K562 (cell line): ENCODE measurements at regions not wholly inside any gene's neighbourhood (a gene's known extent, or its start where the extent isn't known, plus 50 kb on each side); places are given as distances from the start of the nearest gene placed in this dataset.

Experiments used
- ATAC-seq: fragments of 200-7000 bp; cut with Tn5 transposase; 3 replicates; pipeline ENCODE4 v1.9.1; 2020; ENCODE audit warnings: moderate library complexity
- BruUV-seq: library from RNA; stranded (reverse); fragments of 400-500 nt; replicated peaks from 2 replicates; lab custom pipeline; 2021; lab: Mats Ljungman, UMichigan
- CTCF ChIA-PET: fragments of 300-600 bp; formaldehyde crosslinking; extraction: SDS; loops from one replicate; lab custom pipeline; 2021; ENCODE audit warnings: low intra/inter-chr PET ratio; lab: Yijun Ruan, JAX
- POLR2A ChIA-PET: fragments of 300-600, 350-650 bp; sonication (Branson Sonifier 250); formaldehyde crosslinking; extraction: SDS; loops from one replicate; lab custom pipeline; 2021; ENCODE audit warnings: antibody characterized with exemption, inconsistent platforms; lab: Yijun Ruan, JAX
- DNase-seq, 4 experiments: peaks; one replicate each; pipeline versions ENCODE4 v3.0.0 to v3.0.0-alpha.2; 2011 to 2018; ENCODE audit warnings: low spot score in 3 of 4, mixed read lengths in 3 of 4; ENCODE audit errors: extremely low read depth in 1 of 4
- FAIRE-seq: peaks from 2 replicates; lab custom pipeline; 2011; peaks lifted over from hg19 to GRCh38; lab: Jason Lieb, UNC
- H2AFZ ChIP-seq: 2 replicates; pipeline ENCODE4 v1.6.0; 2011; ENCODE audit warnings: low read depth, low read length, control low read depth, inconsistent platforms
- H3K27ac ChIP-seq: fragments of 200-600 bp; 3 replicates; pipeline ENCODE4 v1.8.0; 2011; ENCODE audit warnings: low read depth, mild to moderate bottlenecking, control low read depth, inconsistent platforms, low read length, moderate library complexity, mixed read lengths; ENCODE audit errors: extremely low read depth
- H3K27me3 ChIP-seq, 2 experiments: fragments of 300-600 bp in 1 of 2; 2 replicates in 1 of 2; 3 replicates in 1 of 2; pipeline versions ENCODE4 v1.6.0 to v1.8.0; 2011; ENCODE audit warnings: inconsistent platforms in 2 of 2, low read length in 2 of 2, mild to moderate bottlenecking in 1 of 2, mixed read lengths in 1 of 2, moderate library complexity in 1 of 2; ENCODE audit not compliant: control insufficient read depth in 2 of 2, insufficient read depth in 2 of 2
- H3K36me3 ChIP-seq: fragments of 300-600 bp; 3 replicates; pipeline ENCODE4 v1.8.0; 2011; ENCODE audit warnings: mild to moderate bottlenecking, low read length, inconsistent platforms; ENCODE audit not compliant: control insufficient read depth, insufficient read depth
- H3K4me1 ChIP-seq, 2 experiments: fragments of 200-600 bp in 1 of 2; replicated peaks in 1 of 2; 2 replicates in 1 of 2; 3 replicates in 1 of 2; pipeline versions ENCODE4 v1.5.1 to v1.8.0; 2011; ENCODE audit warnings: inconsistent platforms in 2 of 2, low read length in 2 of 2, mild to moderate bottlenecking in 1 of 2, mixed read lengths in 1 of 2, moderate library complexity in 1 of 2; ENCODE audit not compliant: control insufficient read depth in 2 of 2, insufficient read depth in 2 of 2
- H3K4me2 ChIP-seq: 2 replicates; pipeline ENCODE4 v1.6.1; 2011; ENCODE audit warnings: low read length, control low read depth, inconsistent platforms, mixed read lengths; ENCODE audit not compliant: insufficient read depth
- H3K4me3 ChIP-seq: fragments of 200-600 bp; sonication (generic), shearing (Covaris generic); 2 replicates; pipeline ENCODE4 v1.5.1; 2016; ENCODE audit warnings: control low read depth, inconsistent platforms
- H3K79me2 ChIP-seq: fragments of 200-600 bp; 3 replicates; pipeline ENCODE4 v1.8.0; 2011; ENCODE audit warnings: low read length, inconsistent platforms; ENCODE audit not compliant: control insufficient read depth, insufficient read depth
- H3K9ac ChIP-seq, 2 experiments: 2 replicates each; pipeline versions ENCODE4 v1.6.0 to v1.6.1; 2011; ENCODE audit warnings: low read depth in 2 of 2, low read length in 2 of 2, control low read depth in 1 of 2, inconsistent platforms in 1 of 2, mild to moderate bottlenecking in 1 of 2, mixed read lengths in 1 of 2; ENCODE audit not compliant: insufficient read depth in 1 of 2
- H3K9me1 ChIP-seq: one replicate; pipeline ENCODE4 v1.6.0; 2011; ENCODE audit warnings: inconsistent platforms, mild to moderate bottlenecking, low read length, moderate library complexity; ENCODE audit not compliant: control insufficient read depth, insufficient read depth
- H3K9me3 ChIP-seq: replicated peaks from 2 replicates; pipeline ENCODE4 v1.5.1; 2011; ENCODE audit warnings: low read depth, low read length, inconsistent platforms; ENCODE audit not compliant: control insufficient read depth, insufficient read depth
- H4K20me1 ChIP-seq: replicated peaks from 2 replicates; pipeline ENCODE4 v1.6.1; 2011; ENCODE audit warnings: low read length, inconsistent platforms, mixed read lengths; ENCODE audit not compliant: control insufficient read depth, insufficient read depth
- CEBPB ChIP-seq: fragments of 450-650 bp; IDR thresholded peaks from 2 replicates; pipeline ENCODE4 v1.6.1; 2016; ENCODE audit warnings: missing genetic modification characterization, missing compliant biosample characterization
- GABPB1 ChIP-seq: sonication (generic); formaldehyde crosslinking; IDR thresholded peaks from 2 replicates; pipeline ENCODE4 v1.8.0; 2022; ENCODE audit warnings: mild to moderate bottlenecking, missing genetic modification reagents
- HMGXB4 ChIP-seq: sonication (generic); formaldehyde crosslinking; IDR thresholded peaks from 2 replicates; pipeline ENCODE4 v1.8.1; 2023; ENCODE audit warnings: mild to moderate bottlenecking, missing genetic modification reagents
- ZNF407 ChIP-seq: fragments of 450-650 bp; IDR thresholded peaks from 2 replicates; pipeline ENCODE4 v1.6.1; 2016; ENCODE audit warnings: low read depth
- WGBS: fragments of 100-300 bp; shearing (Covaris generic); methylation state at CpG from one replicate; pipeline ENCODE4 v1.1.6; 2016; ENCODE audit warnings: low coverage, mixed read lengths; ENCODE audit not compliant: insufficient coverage; ENCODE audit errors: missing lambda C conversion rate; 5-methylcytosine and 5-hydroxymethylcytosine counted together
- in situ Hi-C: fragments of 300-500 bp; cut with MboI; formaldehyde crosslinking; loops from 4 replicates; pipeline ENCODE4 v1.15.0; 2018; ENCODE audit warnings: inconsistent platforms, mixed read lengths
- intact Hi-C: fragments of 100-400 bp; cut with micrococcal nuclease; formaldehyde crosslinking; loops from 2 replicates; pipeline ENCODE4 v1.14.2; 2022

- in situ Hi-C loops = no loop called here
- ChIA-PET POLR2A (no interaction called here), CTCF (no interaction called here)
- Histone ChIP-seq H3K4me1 (no peaks in the 10 kb centered on the region), H3K9me3 (no peaks in the 10 kb centered on the region), H3K27ac (no peak overlapping the region), H3K9me1 (no peaks in the 10 kb centered on the region), H3K4me3 (no peak overlapping the region), H4K20me1 (no peaks in the 10 kb centered on the region), H3K4me2 (no peak overlapping the region)
- intact Hi-C loops = no loop called here
- no TSS peak for BruUV-seq
- WGBS = 3% methylated on average over 9 of the region's 9 CpGs
- FAIRE-seq = no peak
- no peak for TF ChIP-seq HMGXB4 (CRISPR knock-in tag)
- TF ChIP-seq, all 486 proteins: peak for 0
- H3K79me2 ChIP-seq = no peaks in the 10 kb centered on the region
- ATAC-seq (no peak), DNase-seq (no peak)
- H3K36me3 ChIP-seq = no peaks in the 10 kb centered on the region
- H3K27me3 ChIP-seq = no peaks in the 10 kb centered on the region
- no peak overlapping the region for H3K9ac ChIP-seq
- H2AFZ ChIP-seq = no peak overlapping the region
These were observed 58.3 kb downstream of the TRIML1 start for GRCh38 chr4:188197566-188197965.

- no peak for FAIRE-seq
- no peaks in the 10 kb centered on the region for H3K9me3 ChIP-seq
- no peaks in the 10 kb centered on the region for H3K36me3 ChIP-seq
- intact Hi-C loops (no loop called here), in situ Hi-C loops (no loop called here)
- H3K9me1 ChIP-seq = no peaks in the 10 kb centered on the region
- ChIA-PET CTCF (interaction anchor here (0.6 kb wide), 1 partner anchor 29 kb away, joined by 4 read pairs; no protein-coding TSS in a partner anchor), POLR2A (interaction anchor here (0.8 kb wide), 1 partner anchor 1570 kb away, joined by 3 read pairs; no protein-coding TSS in a partner anchor)
- H3K4me1 ChIP-seq = no peaks in the 10 kb centered on the region
- no peak for DNase-seq
- no peak overlapping the region for H3K9ac ChIP-seq
- H3K27ac ChIP-seq = no peak overlapping the region
- WGBS = 2% methylated on average over 11 of the region's 11 CpGs
- H2AFZ ChIP-seq = no peak overlapping the region
- no peak for ATAC-seq
- no peak overlapping the region for H3K4me3 ChIP-seq
- H3K79me2 ChIP-seq = no peaks in the 10 kb centered on the region
- H4K20me1 ChIP-seq = no peaks in the 10 kb centered on the region
- no peak overlapping the region for H3K4me2 ChIP-seq
- no TSS peak for BruUV-seq
- no peaks in the 10 kb centered on the region for H3K27me3 ChIP-seq
- peak; percentile 19; the same call in 1 of the 2 replicates for TF ChIP-seq CEBPB (tag)
- TF ChIP-seq GABPB1 (CRISPR knock-in tag) = no peak
- no peak for TF ChIP-seq ZNF407
These were observed 59.9 kb downstream of the TRIML1 start for GRCh38 chr4:188198982-188199792.
